Endothelial cell of umbilical vein (primary cell): ENCODE measurements at regions not wholly inside any gene's neighbourhood (a gene's known extent, or its start where the extent isn't known, plus 50 kb on each side); places are given as distances from the start of the nearest gene placed in this dataset.

Experiments used
- BruUV-seq: library from RNA; stranded (reverse); fragments of 400-500 nt; replicated peaks from 2 replicates; lab custom pipeline; 2021; lab: Mats Ljungman, UMichigan
- CTCF ChIA-PET: fragments of 300-600, 350-600 bp; sonication (Branson Sonifier 250); formaldehyde crosslinking; loops from one replicate; lab custom pipeline; 2021; ENCODE audit warnings: antibody characterized with exemption, inconsistent platforms; lab: Charles Lee
- POLR2A ChIA-PET: fragments of 300-600, 350-600 bp; sonication (Branson Sonifier 250); formaldehyde crosslinking; loops from one replicate; lab custom pipeline; 2021; ENCODE audit warnings: antibody characterized with exemption, inconsistent platforms; lab: Charles Lee
- DNase-seq: peaks from one replicate; pipeline ENCODE4 v3.0.0-alpha.2; 2011; ENCODE audit warnings: low read depth, low spot score
- FAIRE-seq: peaks from 2 replicates; lab custom pipeline; 2011; peaks lifted over from hg19 to GRCh38; lab: Jason Lieb, UNC
- H2AFZ ChIP-seq: 2 replicates; pipeline ENCODE4 v1.6.0; 2012; ENCODE audit warnings: low read depth, low read length, control low read depth, inconsistent platforms
- H3K27ac ChIP-seq: 2 replicates; pipeline ENCODE4 v1.5.1; 2011; ENCODE audit warnings: low read depth, mild to moderate bottlenecking, control low read depth, low read length, moderate library complexity; ENCODE audit not compliant: insufficient read depth
- H3K27me3 ChIP-seq, 2 experiments: 2 replicates each; pipeline versions ENCODE4 v1.6.0 to v1.6.1; 2011; ENCODE audit warnings: low read length in 2 of 2, mixed read lengths in 1 of 2; ENCODE audit not compliant: control insufficient read depth in 2 of 2, insufficient read depth in 2 of 2
- H3K36me3 ChIP-seq, 2 experiments: 2 replicates in 1 of 2; 3 replicates in 1 of 2; pipeline ENCODE4 v1.5.1; 2011; ENCODE audit warnings: low read length in 2 of 2, mild to moderate bottlenecking in 1 of 2, moderate library complexity in 1 of 2; ENCODE audit not compliant: control insufficient read depth in 2 of 2, insufficient read depth in 2 of 2; ENCODE audit errors: extremely low read depth in 1 of 2
- H3K4me1 ChIP-seq: 3 replicates; pipeline ENCODE4 v1.5.1; 2011; ENCODE audit warnings: mild to moderate bottlenecking, low read length; ENCODE audit not compliant: control insufficient read depth, insufficient read depth; ENCODE audit errors: extremely low read depth
- H3K4me2 ChIP-seq: 2 replicates; pipeline ENCODE4 v1.6.1; 2011; ENCODE audit warnings: low read length, control low read depth, mixed read lengths; ENCODE audit not compliant: insufficient read depth
- H3K4me3 ChIP-seq, 3 experiments: fragments of 200-600 bp in 1 of 3; sonication (generic), shearing (Covaris generic) in 1 of 3; replicated peaks in 1 of 3; 2 replicates each; pipeline ENCODE4 v1.5.1; 2011 to 2016; ENCODE audit warnings: control low read depth in 3 of 3, low read length in 3 of 3, mild to moderate bottlenecking in 2 of 3, inconsistent platforms in 1 of 3, low read depth in 1 of 3, moderate library complexity in 1 of 3; ENCODE audit not compliant: insufficient read depth in 1 of 3
- H3K79me2 ChIP-seq: 2 replicates; pipeline ENCODE4 v1.6.0; 2012; ENCODE audit warnings: low read length, inconsistent platforms; ENCODE audit not compliant: control insufficient read depth, insufficient read depth
- H3K9ac ChIP-seq: replicated peaks from 2 replicates; pipeline ENCODE3; 2011; ENCODE audit warnings: low read length, control low read depth; ENCODE audit not compliant: insufficient read depth; ENCODE audit errors: extremely low read depth
- H3K9me1 ChIP-seq: replicated peaks from 3 replicates; pipeline ENCODE4 v1.6.0; 2011; ENCODE audit warnings: mild to moderate bottlenecking, low read length; ENCODE audit not compliant: control insufficient read depth, insufficient read depth; ENCODE audit errors: extremely low read depth
- H3K9me3 ChIP-seq: replicated peaks from 2 replicates; pipeline ENCODE4 v1.5.1; 2012; ENCODE audit warnings: low read length, inconsistent platforms; ENCODE audit not compliant: control insufficient read depth, insufficient read depth
- H4K20me1 ChIP-seq: replicated peaks from 2 replicates; pipeline ENCODE3; 2011; ENCODE audit warnings: mild to moderate bottlenecking, low read length; ENCODE audit not compliant: control insufficient read depth, insufficient read depth; ENCODE audit errors: extremely low read depth
- CTCF ChIP-seq, 2 donors: IDR thresholded peaks; 1 replicate in 1 of 2; 2 replicates in 1 of 2; pipeline ENCODE4 v1.5.1; 2011; ENCODE audit warnings: low read length in 2 of 2, mild to moderate bottlenecking in 2 of 2, moderate library complexity in 2 of 2, control low read depth in 1 of 2, inconsistent platforms in 1 of 2, low read depth in 1 of 2; ENCODE audit not compliant: insufficient read depth in 1 of 2; ENCODE audit errors: extremely low read depth in 1 of 2
- EZH2 ChIP-seq: IDR thresholded peaks from 2 replicates; pipeline ENCODE4 v1.6.1; 2012; ENCODE audit warnings: borderline replicate concordance, low read depth, mild to moderate bottlenecking, moderate library complexity, low read length, inconsistent platforms; ENCODE audit not compliant: severe bottlenecking
- FOS ChIP-seq: IDR thresholded peaks from 2 replicates; pipeline ENCODE4 v1.6.1; 2011; ENCODE audit warnings: mild to moderate bottlenecking, low read length, moderate library complexity, borderline replicate concordance; ENCODE audit not compliant: insufficient read depth
- GATA2 ChIP-seq: IDR thresholded peaks from 2 replicates; pipeline ENCODE4 v1.7.0; 2011; ENCODE audit warnings: low read depth, mild to moderate bottlenecking, moderate library complexity, mixed read lengths, low read length; ENCODE audit not compliant: insufficient read length, insufficient read depth
- JUN ChIP-seq: IDR thresholded peaks from 2 replicates; pipeline ENCODE4 v1.6.1; 2011; ENCODE audit warnings: borderline replicate concordance, low read depth; ENCODE audit not compliant: insufficient read length, insufficient read depth
- MAX ChIP-seq: IDR thresholded peaks from 2 replicates; pipeline ENCODE4 v1.6.1; 2011; ENCODE audit not compliant: insufficient read depth, insufficient read length
- MYC ChIP-seq: IDR thresholded peaks from one replicate; pipeline ENCODE4 v1.6.1; 2011; ENCODE audit warnings: mild to moderate bottlenecking, low read depth, low read length
- POLR2A ChIP-seq: IDR thresholded peaks from 2 replicates; pipeline ENCODE4 v1.6.1; 2012; ENCODE audit warnings: low read depth, mild to moderate bottlenecking, control low read depth, low read length
- POLR2AphosphoS5 ChIP-seq: IDR thresholded peaks from 2 replicates; pipeline ENCODE4 v1.6.1; 2012; ENCODE audit warnings: low read depth, mild to moderate bottlenecking, control low read depth, low read length, moderate library complexity; ENCODE audit not compliant: insufficient read depth
- dilution Hi-C: fragments of 300-500 bp; cut with MboI; formaldehyde crosslinking; loops from one replicate; pipeline ENCODE4 v1.15.0; 2019; ENCODE audit warnings: low sequenced_read_pairs; ENCODE audit not compliant: extremely low pct_ligation_motif_present
- intact Hi-C: fragments of 100-400 bp; cut with micrococcal nuclease; formaldehyde crosslinking; loops from one replicate; pipeline ENCODE4 v1.10.0; 2022

GRCh38 chr14:27236601-27237000 is 638.8 kb upstream of the NOVA1 start:
- Histone ChIP-seq H3K9me1 (no peaks in the 10 kb centered on the region), H3K9me3 (no peaks in the 10 kb centered on the region), H3K27me3 (no peaks in the 10 kb centered on the region), H3K9ac (no peak overlapping the region), H2AFZ (peak overlapping the region; percentile 59), H4K20me1 (no peaks in the 10 kb centered on the region), H3K4me2 (no peak overlapping the region), H3K27ac (no peak overlapping the region), H3K36me3 (no peaks in the 10 kb centered on the region), H3K79me2 (no peaks in the 10 kb centered on the region), H3K4me3 (no peak overlapping the region), H3K4me1 (no peaks in the 10 kb centered on the region)
- dilution Hi-C loops (no loop called here), intact Hi-C loops (no loop called here)
- ChIA-PET POLR2A (no interaction called here), CTCF (no interaction called here)
- no peak for TF ChIP-seq FOS
- no peak for TF ChIP-seq POLR2A
- no peak for TF ChIP-seq MAX
- TF ChIP-seq POLR2AphosphoS5, result no peak
- no peak for TF ChIP-seq CTCF (IDR thresholded peaks at IDR 0.05; ENCODE audit: extremely low read depth in 1 of 2, insufficient read depth in 1 of 2, low read depth in 1 of 2, low read length in 2 of 2)
- TF ChIP-seq JUN, result no peak
- no peak for TF ChIP-seq EZH2
- no peak for TF ChIP-seq GATA2
- no peak for TF ChIP-seq MYC
- BruUV-seq, result no TSS peak
- peak; percentile 29 for DNase-seq
- no peak for FAIRE-seq
